HEK293 (cell line): ENCODE measurements at regions not wholly inside any gene's neighbourhood (a gene's known extent, or its start where the extent isn't known, plus 50 kb on each side); places are given as distances from the start of the nearest gene placed in this dataset.

Experiments used
- CTCF ChIA-PET: fragments of 350-600 bp; formaldehyde crosslinking; extraction: SDS; loops from one replicate; lab custom pipeline; 2021; ENCODE audit warnings: antibody characterized with exemption; lab: Yijun Ruan, JAX
- POLR2A ChIA-PET: fragments of 300-600 bp; formaldehyde crosslinking; extraction: SDS; loops from one replicate; lab custom pipeline; 2020; ENCODE audit warnings: antibody characterized with exemption, inconsistent platforms; lab: Yijun Ruan, JAX
- H3K27ac ChIP-seq: fragments of 200-500 bp; sonication (Bioruptor generic); 2 replicates; pipeline ENCODE4 v1.5.1; 2014; ENCODE audit warnings: low read depth, low read length, control low read depth, inconsistent platforms; ENCODE audit errors: extremely low read depth
- H3K36me3 ChIP-seq, 2 experiments: fragments of 200-500 bp in 1 of 2; sonication (Bioruptor generic) in 1 of 2; 1 replicate in 1 of 2; 2 replicates in 1 of 2; pipeline ENCODE4 v1.5.1; 2014 to 2017; ENCODE audit warnings: inconsistent platforms in 2 of 2, low read length in 2 of 2; ENCODE audit not compliant: control insufficient read depth in 2 of 2, insufficient read depth in 1 of 2
- H3K4me1 ChIP-seq: fragments of 200-500 bp; sonication (Bioruptor generic); 2 replicates; pipeline ENCODE4 v1.5.1; 2014; ENCODE audit warnings: mild to moderate bottlenecking, low read length, inconsistent platforms; ENCODE audit not compliant: control insufficient read depth, insufficient read depth
- H3K4me3 ChIP-seq: 2 replicates; pipeline ENCODE4 v1.5.1; 2011; ENCODE audit warnings: low read depth, mild to moderate bottlenecking, control low read depth, low read length, moderate library complexity
- H3K9me3 ChIP-seq: fragments of 200-500 bp; sonication (Bioruptor generic); 2 replicates; pipeline ENCODE4 v1.5.1; 2014; ENCODE audit warnings: low read depth, low read length, inconsistent platforms; ENCODE audit not compliant: control insufficient read depth, insufficient read depth
- CTCF ChIP-seq: fragments of 450-650 bp; formaldehyde crosslinking; IDR thresholded peaks from 2 replicates; pipeline ENCODE4 v1.5.1; 2016; ENCODE audit warnings: missing biosample characterization, missing genetic modification characterization
- GLIS1 ChIP-seq: fragments of 450-650 bp; formaldehyde crosslinking; IDR thresholded peaks from 2 replicates; pipeline ENCODE4 v1.5.1; 2016; ENCODE audit warnings: missing biosample characterization, missing genetic modification characterization
- HOXC10 ChIP-seq: sonication (generic); formaldehyde crosslinking; IDR thresholded peaks from 2 replicates; pipeline ENCODE4 v1.8.1; 2023; ENCODE audit warnings: mild to moderate bottlenecking, missing genetic modification reagents
- KLF9 ChIP-seq: fragments of 450-650 bp; formaldehyde crosslinking; IDR thresholded peaks from 2 replicates; pipeline ENCODE4 v1.5.1; 2016; ENCODE audit warnings: missing biosample characterization, missing genetic modification characterization, low read depth
- MYNN ChIP-seq: fragments of 450-650 bp; formaldehyde crosslinking; IDR thresholded peaks from 2 replicates; pipeline ENCODE4 v1.5.1; 2016; ENCODE audit warnings: missing biosample characterization, missing genetic modification characterization, borderline replicate concordance
- RBAK ChIP-seq: fragments of 450-650 bp; formaldehyde crosslinking; IDR thresholded peaks from 2 replicates; pipeline ENCODE4 v1.5.1; 2016; ENCODE audit warnings: missing biosample characterization, missing genetic modification characterization
- ZBTB20 ChIP-seq: fragments of 450-650 bp; formaldehyde crosslinking; IDR thresholded peaks from 2 replicates; pipeline ENCODE4 v1.5.1; 2016; ENCODE audit warnings: missing biosample characterization, missing genetic modification characterization
- ZNF155 ChIP-seq: fragments of 450-650 bp; formaldehyde crosslinking; IDR thresholded peaks from 2 replicates; pipeline ENCODE4 v1.5.1; 2016; ENCODE audit warnings: missing biosample characterization, missing genetic modification characterization
- ZNF292 ChIP-seq: fragments of 450-650 bp; formaldehyde crosslinking; IDR thresholded peaks from 2 replicates; pipeline ENCODE4 v1.5.1; 2016; ENCODE audit warnings: low read depth, missing biosample characterization, missing genetic modification characterization, borderline replicate concordance
- ZNF302 ChIP-seq: fragments of 450-650 bp; formaldehyde crosslinking; IDR thresholded peaks from 2 replicates; pipeline ENCODE4 v1.5.1; 2016; ENCODE audit warnings: missing biosample characterization, missing genetic modification characterization, low read depth
- ZNF335 ChIP-seq: fragments of 450-650 bp; formaldehyde crosslinking; conservative IDR thresholded peaks from 2 replicates; pipeline ENCODE4 v1.5.1; 2016; ENCODE audit warnings: missing biosample characterization, missing genetic modification characterization
- ZNF350 ChIP-seq: fragments of 450-650 bp; formaldehyde crosslinking; IDR thresholded peaks from 2 replicates; pipeline ENCODE4 v1.5.0; 2017; ENCODE audit warnings: missing biosample characterization, mild to moderate bottlenecking, missing genetic modification characterization
- ZNF514 ChIP-seq: fragments of 450-650 bp; formaldehyde crosslinking; IDR thresholded peaks from 2 replicates; pipeline ENCODE4 v1.5.1; 2016; ENCODE audit warnings: missing biosample characterization, missing genetic modification characterization
- ZNF530 ChIP-seq: fragments of 450-650 bp; formaldehyde crosslinking; IDR thresholded peaks from 2 replicates; pipeline ENCODE4 v1.5.1; 2016; ENCODE audit warnings: low read depth, missing biosample characterization, missing genetic modification characterization
- ZNF658 ChIP-seq: fragments of 450-650 bp; formaldehyde crosslinking; IDR thresholded peaks from 2 replicates; pipeline ENCODE4; 2016; ENCODE audit warnings: missing biosample characterization, missing genetic modification characterization
- ZNF76 ChIP-seq: fragments of 450-650 bp; formaldehyde crosslinking; IDR thresholded peaks from 2 replicates; pipeline ENCODE4; 2016; ENCODE audit warnings: low read depth, missing biosample characterization, missing genetic modification characterization, borderline replicate concordance
- ZNF830 ChIP-seq: fragments of 450-650 bp; IDR thresholded peaks from 2 replicates; pipeline ENCODE4 v1.5.0; 2018; ENCODE audit warnings: missing biosample characterization, missing genetic modification characterization, low read depth, mild to moderate bottlenecking, moderate library complexity
- TF ChIP-seq, protein P1 (sequence below): fragments of 450-650 bp; formaldehyde crosslinking; conservative IDR thresholded peaks from 2 replicates; pipeline ENCODE4 v1.5.1; 2016; ENCODE audit warnings: low read depth, missing biosample characterization, missing genetic modification characterization
- TF ChIP-seq, protein P2 (sequence below): fragments of 450-650 bp; formaldehyde crosslinking; IDR thresholded peaks from 2 replicates; pipeline ENCODE4 v1.5.1; 2017; ENCODE audit warnings: missing biosample characterization, missing genetic modification characterization
- TF ChIP-seq, protein P3 (sequence below): fragments of 450-650 bp; formaldehyde crosslinking; IDR thresholded peaks from 2 replicates; pipeline ENCODE4 v1.5.1; 2016; ENCODE audit warnings: missing biosample characterization, missing genetic modification characterization
- TF ChIP-seq, protein P4 (sequence below): fragments of 450-650 bp; formaldehyde crosslinking; IDR thresholded peaks from 2 replicates; pipeline ENCODE4 v1.5.0; 2017; ENCODE audit warnings: missing biosample characterization, missing genetic modification characterization, borderline replicate concordance
- TF ChIP-seq, protein P5 (sequence below): fragments of 450-650 bp; formaldehyde crosslinking; IDR thresholded peaks from 2 replicates; pipeline ENCODE4 v1.5.1; 2017; ENCODE audit warnings: missing biosample characterization, missing genetic modification characterization

GRCh38 chr14:106185837-106186233 lies 659.5 kb downstream of the TMEM121 start:
- no peak overlapping the region for H3K27ac ChIP-seq
- TF ChIP-seq, protein P1, sequence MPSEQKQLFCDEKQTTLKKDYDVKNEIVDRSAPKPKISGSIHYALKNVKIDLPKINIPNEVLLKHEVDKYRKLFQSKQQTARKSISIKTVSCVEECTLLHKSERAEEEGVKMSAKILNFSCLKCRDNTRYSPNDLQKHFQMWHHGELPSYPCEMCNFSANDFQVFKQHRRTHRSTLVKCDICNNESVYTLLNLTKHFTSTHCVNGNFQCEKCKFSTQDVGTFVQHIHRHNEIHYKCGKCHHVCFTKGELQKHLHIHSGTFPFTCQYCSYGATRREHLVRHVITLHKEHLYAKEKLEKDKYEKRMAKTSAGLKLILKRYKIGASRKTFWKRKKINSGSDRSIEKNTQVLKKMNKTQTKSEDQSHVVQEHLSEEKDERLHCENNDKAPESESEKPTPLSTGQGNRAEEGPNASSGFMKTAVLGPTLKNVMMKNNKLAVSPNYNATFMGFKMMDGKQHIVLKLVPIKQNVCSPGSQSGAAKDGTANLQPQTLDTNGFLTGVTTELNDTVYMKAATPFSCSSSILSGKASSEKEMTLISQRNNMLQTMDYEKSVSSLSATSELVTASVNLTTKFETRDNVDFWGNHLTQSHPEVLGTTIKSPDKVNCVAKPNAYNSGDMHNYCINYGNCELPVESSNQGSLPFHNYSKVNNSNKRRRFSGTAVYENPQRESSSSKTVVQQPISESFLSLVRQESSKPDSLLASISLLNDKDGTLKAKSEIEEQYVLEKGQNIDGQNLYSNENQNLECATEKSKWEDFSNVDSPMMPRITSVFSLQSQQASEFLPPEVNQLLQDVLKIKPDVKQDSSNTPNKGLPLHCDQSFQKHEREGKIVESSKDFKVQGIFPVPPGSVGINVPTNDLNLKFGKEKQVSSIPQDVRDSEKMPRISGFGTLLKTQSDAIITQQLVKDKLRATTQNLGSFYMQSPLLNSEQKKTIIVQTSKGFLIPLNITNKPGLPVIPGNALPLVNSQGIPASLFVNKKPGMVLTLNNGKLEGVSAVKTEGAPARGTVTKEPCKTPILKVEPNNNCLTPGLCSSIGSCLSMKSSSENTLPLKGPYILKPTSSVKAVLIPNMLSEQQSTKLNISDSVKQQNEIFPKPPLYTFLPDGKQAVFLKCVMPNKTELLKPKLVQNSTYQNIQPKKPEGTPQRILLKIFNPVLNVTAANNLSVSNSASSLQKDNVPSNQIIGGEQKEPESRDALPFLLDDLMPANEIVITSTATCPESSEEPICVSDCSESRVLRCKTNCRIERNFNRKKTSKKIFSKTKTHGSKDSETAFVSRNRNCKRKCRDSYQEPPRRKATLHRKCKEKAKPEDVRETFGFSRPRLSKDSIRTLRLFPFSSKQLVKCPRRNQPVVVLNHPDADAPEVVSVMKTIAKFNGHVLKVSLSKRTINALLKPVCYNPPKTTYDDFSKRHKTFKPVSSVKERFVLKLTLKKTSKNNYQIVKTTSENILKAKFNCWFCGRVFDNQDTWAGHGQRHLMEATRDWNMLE (tag by site-specific recombination), result no peak
- TF ChIP-seq GLIS1 (no peak), ZNF530 (tag by site-specific recombination) (no peak), ZNF830 (no peak), RBAK (no peak), MYNN (tag by site-specific recombination) (no peak), ZNF658 (tag by site-specific recombination) (no peak), ZNF335 (tag by site-specific recombination) (no peak), ZBTB20 (tag by site-specific recombination) (no peak), ZNF514 (tag by site-specific recombination) (no peak), ZNF155 (tag by site-specific recombination) (no peak)
- TF ChIP-seq, protein P2, sequence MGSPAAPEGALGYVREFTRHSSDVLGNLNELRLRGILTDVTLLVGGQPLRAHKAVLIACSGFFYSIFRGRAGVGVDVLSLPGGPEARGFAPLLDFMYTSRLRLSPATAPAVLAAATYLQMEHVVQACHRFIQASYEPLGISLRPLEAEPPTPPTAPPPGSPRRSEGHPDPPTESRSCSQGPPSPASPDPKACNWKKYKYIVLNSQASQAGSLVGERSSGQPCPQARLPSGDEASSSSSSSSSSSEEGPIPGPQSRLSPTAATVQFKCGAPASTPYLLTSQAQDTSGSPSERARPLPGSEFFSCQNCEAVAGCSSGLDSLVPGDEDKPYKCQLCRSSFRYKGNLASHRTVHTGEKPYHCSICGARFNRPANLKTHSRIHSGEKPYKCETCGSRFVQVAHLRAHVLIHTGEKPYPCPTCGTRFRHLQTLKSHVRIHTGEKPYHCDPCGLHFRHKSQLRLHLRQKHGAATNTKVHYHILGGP (tag by site-specific recombination), result no peak
- TF ChIP-seq, protein P3, sequence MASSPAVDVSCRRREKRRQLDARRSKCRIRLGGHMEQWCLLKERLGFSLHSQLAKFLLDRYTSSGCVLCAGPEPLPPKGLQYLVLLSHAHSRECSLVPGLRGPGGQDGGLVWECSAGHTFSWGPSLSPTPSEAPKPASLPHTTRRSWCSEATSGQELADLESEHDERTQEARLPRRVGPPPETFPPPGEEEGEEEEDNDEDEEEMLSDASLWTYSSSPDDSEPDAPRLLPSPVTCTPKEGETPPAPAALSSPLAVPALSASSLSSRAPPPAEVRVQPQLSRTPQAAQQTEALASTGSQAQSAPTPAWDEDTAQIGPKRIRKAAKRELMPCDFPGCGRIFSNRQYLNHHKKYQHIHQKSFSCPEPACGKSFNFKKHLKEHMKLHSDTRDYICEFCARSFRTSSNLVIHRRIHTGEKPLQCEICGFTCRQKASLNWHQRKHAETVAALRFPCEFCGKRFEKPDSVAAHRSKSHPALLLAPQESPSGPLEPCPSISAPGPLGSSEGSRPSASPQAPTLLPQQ (tag by site-specific recombination), result no peak
- TF ChIP-seq, all 188 proteins: peak for 0
- Histone ChIP-seq H3K36me3 (no peaks in the 10 kb centered on the region), H3K9me3 (no peaks in the 10 kb centered on the region), H3K4me1 (no peaks in the 10 kb centered on the region), H3K4me3 (no peak overlapping the region)
- CTCF ChIA-PET, result no interaction called here
- POLR2A ChIA-PET, result no interaction called here

- no peaks in the 10 kb centered on the region for H3K9me3 ChIP-seq
- H3K4me1 ChIP-seq, result no peaks in the 10 kb centered on the region
- CTCF ChIA-PET, result interaction anchor here (0.9 kb wide), 1 partner anchor 33 kb away, joined by 3 read pairs; no protein-coding TSS in a partner anchor
- POLR2A ChIA-PET, result no interaction called here
- no peak overlapping the region for H3K27ac ChIP-seq
- H3K4me3 ChIP-seq, result no peak overlapping the region
- H3K36me3 ChIP-seq, result no peaks in the 10 kb centered on the region
- TF ChIP-seq, protein P4, sequence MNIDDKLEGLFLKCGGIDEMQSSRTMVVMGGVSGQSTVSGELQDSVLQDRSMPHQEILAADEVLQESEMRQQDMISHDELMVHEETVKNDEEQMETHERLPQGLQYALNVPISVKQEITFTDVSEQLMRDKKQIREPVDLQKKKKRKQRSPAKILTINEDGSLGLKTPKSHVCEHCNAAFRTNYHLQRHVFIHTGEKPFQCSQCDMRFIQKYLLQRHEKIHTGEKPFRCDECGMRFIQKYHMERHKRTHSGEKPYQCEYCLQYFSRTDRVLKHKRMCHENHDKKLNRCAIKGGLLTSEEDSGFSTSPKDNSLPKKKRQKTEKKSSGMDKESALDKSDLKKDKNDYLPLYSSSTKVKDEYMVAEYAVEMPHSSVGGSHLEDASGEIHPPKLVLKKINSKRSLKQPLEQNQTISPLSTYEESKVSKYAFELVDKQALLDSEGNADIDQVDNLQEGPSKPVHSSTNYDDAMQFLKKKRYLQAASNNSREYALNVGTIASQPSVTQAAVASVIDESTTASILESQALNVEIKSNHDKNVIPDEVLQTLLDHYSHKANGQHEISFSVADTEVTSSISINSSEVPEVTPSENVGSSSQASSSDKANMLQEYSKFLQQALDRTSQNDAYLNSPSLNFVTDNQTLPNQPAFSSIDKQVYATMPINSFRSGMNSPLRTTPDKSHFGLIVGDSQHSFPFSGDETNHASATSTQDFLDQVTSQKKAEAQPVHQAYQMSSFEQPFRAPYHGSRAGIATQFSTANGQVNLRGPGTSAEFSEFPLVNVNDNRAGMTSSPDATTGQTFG (tag by site-specific recombination), result no peak
- TF ChIP-seq ZNF292 (tag by site-specific recombination) (no peak), CTCF (tag by site-specific recombination) (no peak), KLF9 (no peak), HOXC10 (CRISPR knock-in tag) (no peak), ZNF302 (tag by site-specific recombination) (no peak), ZNF76 (no peak), ZNF350 (no peak)
- TF ChIP-seq, protein P5, sequence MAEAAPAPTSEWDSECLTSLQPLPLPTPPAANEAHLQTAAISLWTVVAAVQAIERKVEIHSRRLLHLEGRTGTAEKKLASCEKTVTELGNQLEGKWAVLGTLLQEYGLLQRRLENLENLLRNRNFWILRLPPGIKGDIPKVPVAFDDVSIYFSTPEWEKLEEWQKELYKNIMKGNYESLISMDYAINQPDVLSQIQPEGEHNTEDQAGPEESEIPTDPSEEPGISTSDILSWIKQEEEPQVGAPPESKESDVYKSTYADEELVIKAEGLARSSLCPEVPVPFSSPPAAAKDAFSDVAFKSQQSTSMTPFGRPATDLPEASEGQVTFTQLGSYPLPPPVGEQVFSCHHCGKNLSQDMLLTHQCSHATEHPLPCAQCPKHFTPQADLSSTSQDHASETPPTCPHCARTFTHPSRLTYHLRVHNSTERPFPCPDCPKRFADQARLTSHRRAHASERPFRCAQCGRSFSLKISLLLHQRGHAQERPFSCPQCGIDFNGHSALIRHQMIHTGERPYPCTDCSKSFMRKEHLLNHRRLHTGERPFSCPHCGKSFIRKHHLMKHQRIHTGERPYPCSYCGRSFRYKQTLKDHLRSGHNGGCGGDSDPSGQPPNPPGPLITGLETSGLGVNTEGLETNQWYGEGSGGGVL, result no peak
Observed at GRCh38 chr14:106187216-106187615, 660.8 kb downstream of the TMEM121 start.
